PC-9 (cell line): ENCODE measurements at regions not wholly inside any gene's neighbourhood (a gene's known extent, or its start where the extent isn't known, plus 50 kb on each side); places are given as distances from the start of the nearest gene placed in this dataset.

ENCODE experiments used
- EZH2 ChIP-seq: fragments of 200-600 bp; sonication (generic); IDR thresholded peaks from 2 replicates; pipeline ENCODE4 v1.8.0; 2017; ENCODE audit warnings: antibody characterized with exemption, low read depth
- TF ChIP-seq, protein P1 (sequence below): fragments of 200-600 bp; sonication (generic); conservative IDR thresholded peaks from 2 replicates; pipeline ENCODE4 v1.6.1; 2017; ENCODE audit warnings: mixed run types, antibody characterized with exemption, mild to moderate bottlenecking, moderate library complexity

DNA sequence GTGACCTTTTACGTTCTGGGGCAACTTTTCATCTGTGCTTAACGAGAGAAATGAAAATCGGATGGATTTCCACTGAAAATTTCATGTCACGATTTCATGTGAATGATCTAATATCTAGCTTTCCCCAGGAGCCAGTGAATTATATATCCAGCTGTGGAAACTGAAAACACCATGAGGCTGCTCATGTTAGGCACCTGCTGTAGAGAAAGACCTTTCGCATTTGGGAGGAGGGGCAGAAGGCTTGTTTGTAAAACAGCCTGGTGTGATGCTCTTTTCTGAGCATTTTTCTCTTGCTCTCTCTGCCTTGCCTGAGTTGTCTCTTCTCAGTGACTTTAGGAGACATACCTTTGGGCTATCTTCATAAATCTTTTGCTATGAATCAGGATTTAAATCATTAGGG is 84.6 kb upstream of the CYP1B1 start:
- TF ChIP-seq, protein P1, sequence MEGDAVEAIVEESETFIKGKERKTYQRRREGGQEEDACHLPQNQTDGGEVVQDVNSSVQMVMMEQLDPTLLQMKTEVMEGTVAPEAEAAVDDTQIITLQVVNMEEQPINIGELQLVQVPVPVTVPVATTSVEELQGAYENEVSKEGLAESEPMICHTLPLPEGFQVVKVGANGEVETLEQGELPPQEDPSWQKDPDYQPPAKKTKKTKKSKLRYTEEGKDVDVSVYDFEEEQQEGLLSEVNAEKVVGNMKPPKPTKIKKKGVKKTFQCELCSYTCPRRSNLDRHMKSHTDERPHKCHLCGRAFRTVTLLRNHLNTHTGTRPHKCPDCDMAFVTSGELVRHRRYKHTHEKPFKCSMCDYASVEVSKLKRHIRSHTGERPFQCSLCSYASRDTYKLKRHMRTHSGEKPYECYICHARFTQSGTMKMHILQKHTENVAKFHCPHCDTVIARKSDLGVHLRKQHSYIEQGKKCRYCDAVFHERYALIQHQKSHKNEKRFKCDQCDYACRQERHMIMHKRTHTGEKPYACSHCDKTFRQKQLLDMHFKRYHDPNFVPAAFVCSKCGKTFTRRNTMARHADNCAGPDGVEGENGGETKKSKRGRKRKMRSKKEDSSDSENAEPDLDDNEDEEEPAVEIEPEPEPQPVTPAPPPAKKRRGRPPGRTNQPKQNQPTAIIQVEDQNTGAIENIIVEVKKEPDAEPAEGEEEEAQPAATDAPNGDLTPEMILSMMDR: no peak
- no peak for TF ChIP-seq EZH2
